ENCODE measurements at regions not wholly inside any gene's neighbourhood (a gene's known extent, or its start where the extent isn't known, plus 50 kb on each side); places are given as distances from the start of the nearest gene placed in this dataset.

- DNase-seq = no peak
These were observed 253.8 kb upstream of the DMD start for GRCh38 chrX:33465137-33465536.

DNA sequence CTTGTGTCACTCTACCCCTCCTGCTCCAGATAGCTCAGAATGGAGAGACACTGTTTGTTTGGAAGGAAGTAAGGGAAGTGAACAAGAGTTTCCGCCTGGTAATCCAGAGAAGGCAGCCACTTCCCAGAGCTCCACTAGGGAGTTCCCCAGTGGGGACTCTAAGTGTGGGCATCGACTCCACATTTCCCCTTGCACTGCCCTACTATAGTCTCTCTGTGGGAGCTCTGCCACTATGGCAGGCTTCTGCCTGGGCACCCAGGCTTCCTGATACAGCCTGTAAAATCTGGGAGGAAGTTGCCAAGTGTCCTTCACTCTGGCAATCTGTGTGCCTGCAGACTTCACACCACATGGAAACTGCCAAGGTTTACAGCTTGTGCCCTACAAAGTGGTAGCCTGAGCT is 245.8 kb upstream of the DMD start:
- no peak for DNase-seq

GRCh38 chrX:33447285-33447684 is 235.9 kb upstream of the DMD start:
- DNase-seq = no peak

- DNase-seq = peak; percentile 40 to 57 (median 50)
These were observed 223.1 kb upstream of the DMD start for GRCh38 chrX:33434256-33435092.

DNA sequence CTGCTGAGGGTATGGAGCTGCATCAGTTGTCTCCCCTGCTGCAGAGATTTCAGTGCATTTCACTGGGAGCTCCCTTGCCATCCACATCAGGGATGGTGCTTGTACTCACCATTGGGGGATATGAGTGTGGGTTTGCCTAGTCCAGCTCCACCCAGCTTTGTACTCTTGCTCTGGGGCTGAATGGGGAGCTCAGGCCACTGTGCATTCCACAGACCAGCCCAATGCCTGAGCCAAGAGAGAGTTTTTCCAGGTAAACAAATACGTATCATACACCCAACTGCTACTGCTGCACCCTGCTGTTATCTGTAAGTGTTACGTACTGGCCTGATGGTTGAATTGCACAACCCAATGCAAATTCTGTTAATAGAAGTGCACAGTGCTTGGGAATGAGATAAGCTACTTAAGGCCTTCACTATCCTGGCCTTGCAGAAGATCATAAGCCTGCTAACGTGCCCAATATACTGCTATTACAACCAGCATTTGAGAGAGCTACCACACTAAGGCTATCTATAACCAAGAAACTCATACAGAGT is 205.0 kb upstream of the DMD start:
- no peak for DNase-seq

GRCh38 chrX:33415459-33415858 is 204.1 kb upstream of the DMD start:
- no peak for DNase-seq

DNA sequence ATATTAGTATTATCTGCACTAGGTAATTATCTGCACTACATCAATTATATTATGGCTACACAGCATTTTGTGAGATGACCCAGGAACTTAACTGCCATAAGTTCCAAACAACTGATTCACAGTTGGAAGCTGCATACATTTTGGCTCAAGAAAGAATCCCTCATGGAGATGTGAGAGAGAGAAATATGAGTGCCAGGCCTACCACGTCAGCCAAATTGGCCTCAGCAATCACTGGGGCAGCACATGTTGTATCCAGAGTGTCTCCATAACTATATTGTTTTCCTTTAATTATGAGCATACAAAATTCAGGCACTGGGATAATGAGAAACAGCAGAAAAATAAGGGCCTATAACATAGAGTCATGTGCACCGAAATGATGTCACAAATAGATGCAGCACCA is 174.2 kb upstream of the DMD start:
- DNase-seq = no peak

DNA sequence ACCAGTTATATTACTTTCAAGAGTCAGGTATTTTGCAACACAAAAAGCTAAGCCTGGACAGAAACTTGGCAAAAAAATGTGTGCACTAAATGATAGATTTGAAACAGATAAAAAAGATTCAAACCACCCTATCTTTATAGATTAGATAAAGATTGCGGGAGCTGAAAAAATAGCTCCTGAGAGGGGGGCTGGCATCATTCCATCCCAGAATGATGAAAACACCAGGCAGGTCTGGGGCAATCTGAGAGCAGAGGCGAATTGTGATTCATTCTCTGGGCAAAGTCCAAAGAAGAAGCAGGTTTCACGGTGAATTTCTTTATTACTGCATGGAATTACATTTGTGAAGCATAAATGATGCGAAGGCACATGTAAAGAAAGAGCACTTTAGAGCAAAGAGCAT is 168.5 kb upstream of the DMD start:
- DNase-seq = no peak

GRCh38 chrX:33357606-33358005 is 146.3 kb upstream of the DMD start:
- no peak for DNase-seq

GRCh38 chrX:33339219-33339618 is 127.9 kb upstream of the DMD start:
- DNase-seq = no peak

- no peak for DNase-seq
These were observed 125.4 kb upstream of the DMD start for GRCh38 chrX:33336783-33337182.

DNA sequence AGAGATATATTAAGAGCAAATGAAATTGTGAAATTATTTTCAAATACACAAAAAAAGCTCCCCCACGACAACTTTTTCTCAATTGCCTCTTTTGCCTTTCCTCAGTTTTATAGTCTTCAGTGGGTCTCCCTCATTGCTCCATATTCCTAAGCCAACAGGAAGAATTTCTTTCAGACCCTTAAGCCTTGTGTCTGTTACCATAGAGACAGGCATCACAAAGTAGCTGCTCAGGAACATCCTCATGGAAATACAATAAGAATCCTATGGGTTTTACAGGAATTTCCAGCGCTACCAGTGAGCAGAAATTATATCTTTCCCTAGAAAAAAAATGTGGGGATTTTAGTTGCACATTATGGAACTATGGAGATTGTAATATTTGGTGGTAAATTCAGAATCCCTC is 121.9 kb upstream of the DMD start:
- no peak for DNase-seq

- DNase-seq = no peak
These were observed 119.4 kb upstream of the DMD start for GRCh38 chrX:33330798-33331197.

DNA sequence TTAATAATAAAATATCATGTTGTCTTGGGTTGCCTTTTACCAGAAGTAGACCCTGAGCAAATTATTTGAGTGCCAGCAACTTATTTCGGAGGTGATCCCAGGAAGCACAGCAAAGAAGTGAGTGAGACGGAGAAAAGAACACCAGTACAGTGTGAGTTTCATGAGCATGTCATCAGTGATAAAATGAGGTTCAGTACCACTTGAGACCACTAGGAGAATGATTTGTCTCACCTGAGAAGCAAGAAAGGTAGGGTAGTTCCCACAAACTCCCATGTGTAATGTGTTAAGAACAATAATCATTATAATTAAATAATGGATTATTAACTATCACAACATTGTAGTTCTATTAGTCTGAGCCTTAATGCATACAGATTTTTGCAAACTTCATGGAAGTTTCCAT is 112.8 kb upstream of the DMD start:
- DNase-seq = no peak

DNA sequence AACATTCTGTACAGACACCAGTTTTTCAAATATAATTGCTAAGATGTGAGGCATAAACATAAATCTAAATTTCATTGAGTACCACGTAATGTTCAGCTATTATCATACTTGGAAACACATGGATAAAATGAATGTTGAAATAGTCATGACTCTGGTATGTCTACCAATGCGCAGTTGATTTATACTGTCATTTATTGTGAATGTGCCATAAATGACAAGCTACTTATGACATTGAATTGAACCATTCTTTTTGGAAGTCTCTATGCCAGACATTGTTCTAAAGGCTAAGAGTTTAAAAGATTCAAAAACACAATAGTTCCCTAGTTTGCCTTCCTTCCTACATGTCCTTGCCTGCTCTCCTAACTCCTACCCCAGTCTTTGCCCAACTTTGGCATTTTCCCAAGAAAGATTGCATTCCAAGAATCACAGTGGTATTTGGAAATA is 96.6 kb upstream of the DMD start:
- DNase-seq = no peak

DNA sequence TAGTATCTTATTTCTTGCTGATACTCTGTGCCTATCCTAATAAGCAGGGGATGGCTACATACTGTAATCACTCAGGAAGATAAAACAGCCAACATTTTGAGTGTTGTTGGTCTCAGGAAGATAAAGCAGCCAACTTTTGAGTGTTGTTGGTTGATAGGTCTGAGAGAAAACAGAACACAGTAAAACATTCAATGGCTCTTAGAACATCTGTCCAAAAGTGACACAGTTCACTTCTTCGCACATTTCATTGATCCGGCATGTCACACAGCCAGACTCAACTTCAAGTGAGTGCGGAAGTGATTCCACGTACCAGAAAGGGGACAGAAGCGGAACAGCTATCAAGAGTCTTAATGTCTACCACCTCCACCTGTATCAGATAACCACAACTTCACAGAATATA is 87.3 kb upstream of the DMD start:
- DNase-seq = no peak

DNA sequence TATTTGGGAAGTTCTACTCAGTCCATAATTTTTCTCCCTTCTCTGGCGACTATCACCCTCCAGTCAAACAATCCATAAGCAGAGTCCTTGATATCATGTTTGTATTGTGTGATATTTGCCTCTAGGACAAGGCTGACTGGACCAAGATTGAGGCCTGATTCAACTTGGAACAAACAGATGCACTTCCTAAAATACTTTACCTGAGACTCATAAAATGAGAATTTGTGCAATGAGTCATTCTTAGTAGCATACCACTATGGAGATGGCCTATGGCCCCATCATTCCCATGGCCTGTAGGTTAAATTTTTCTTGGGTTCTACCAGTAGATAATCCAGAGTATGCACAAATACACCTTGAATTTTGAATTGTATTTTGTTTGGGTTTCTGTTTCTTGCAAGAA is 74.2 kb upstream of the DMD start:
- no peak for DNase-seq

DNA sequence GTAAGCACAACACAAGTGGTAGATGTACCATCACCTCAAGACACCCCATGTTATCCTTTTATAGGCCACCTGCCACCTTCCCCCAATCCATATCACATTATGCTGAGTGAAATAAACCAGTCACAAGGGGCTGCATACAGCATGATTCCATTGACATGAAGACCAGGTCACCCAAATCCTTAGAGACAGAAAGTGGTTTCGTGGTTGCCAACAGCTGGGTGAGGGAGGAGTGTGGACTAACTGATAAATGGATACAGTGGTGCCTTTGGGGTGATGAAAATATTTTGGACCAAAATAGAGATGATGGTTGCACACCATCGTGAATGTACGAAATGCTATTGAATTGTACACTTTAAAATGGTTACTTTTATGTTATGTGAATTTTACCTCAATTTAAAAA is 65.7 kb upstream of the DMD start:
- DNase-seq = no peak

- no peak for DNase-seq
These were observed 62.2 kb upstream of the DMD start for GRCh38 chrX:33273535-33273934.

DNA sequence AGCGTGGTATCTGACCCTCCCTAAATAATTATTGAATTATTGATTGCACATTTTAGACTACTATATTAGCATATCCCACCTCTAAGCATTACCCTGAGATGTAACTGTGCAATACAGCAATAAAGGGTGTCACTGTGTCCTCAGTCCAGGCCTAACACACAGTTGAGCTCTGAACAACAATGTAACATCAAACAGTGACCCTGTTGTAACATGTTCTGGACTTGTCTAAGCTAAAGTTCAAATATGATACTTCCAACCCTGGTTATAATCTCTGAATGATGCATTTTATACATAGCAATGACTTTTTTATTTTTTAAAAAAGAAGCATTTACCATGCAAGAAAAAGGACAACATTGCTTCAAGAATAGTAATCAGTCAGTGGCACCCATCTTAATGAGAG is 61.6 kb upstream of the DMD start:
- DNase-seq = no peak
